ENCODE measurements at regions not wholly inside any gene's neighbourhood (a gene's known extent, or its start where the extent isn't known, plus 50 kb on each side); places are given as distances from the start of the nearest gene placed in this dataset.

GRCh38 chr13:91151921-91152320 lies 195.6 kb upstream of the MIR17HG start:
- TF ChIP-seq CTCF (IDR thresholded peaks at IDR 0.05; ENCODE audit: low read depth, low read length, missing input control) (no peak), TAF1 (conservative IDR thresholded peaks at IDR 0.05) (no peak), SP1 (IDR thresholded peaks at IDR 0.05) (no peak), RAD21 (IDR thresholded peaks at IDR 0.05) (no peak)

Data from liver (tissue), 3 donors.